G401.6 (cell line): ENCODE measurements at regions not wholly inside any gene's neighbourhood (a gene's known extent, or its start where the extent isn't known, plus 50 kb on each side); places are given as distances from the start of the nearest gene placed in this dataset.
"Not testable (repeated sequence)": the region's sequence is repeated elsewhere in the genome, so short reads cannot be mapped to it uniquely, and the experiment has no call there.

Experiments used
- FAIRE-seq: peaks from 2 replicates; lab custom pipeline; 2012; peaks lifted over from hg19 to GRCh38; lab: Jason Lieb, UNC

GRCh38 chr7:20466543-20467021 lies 135.9 kb downstream of the ITGB8 start:
- FAIRE-seq: no peak

GRCh38 chr7:20470082-20470481 lies 139.4 kb downstream of the ITGB8 start:
- peak; percentile 94 for FAIRE-seq

GRCh38 chr7:20470726-20471125 lies 140.0 kb downstream of the ITGB8 start:
- FAIRE-seq: no peak

GRCh38 chr7:20474249-20474648 lies 141.2 kb upstream of the ABCB5 start:
- FAIRE-seq: no peak

GRCh38 chr7:20475756-20476155 lies 139.7 kb upstream of the ABCB5 start:
- peak; percentile 6 for FAIRE-seq

GRCh38 chr7:20477067-20477466 lies 138.4 kb upstream of the ABCB5 start:
- FAIRE-seq: no peak

GRCh38 chr7:20479706-20480105 lies 135.8 kb upstream of the ABCB5 start:
- FAIRE-seq: peak; percentile 15

GRCh38 chr7:20482071-20482470 lies 133.4 kb upstream of the ABCB5 start:
- no peak for FAIRE-seq

- FAIRE-seq: no peak
Observed at GRCh38 chr7:20484356-20484755, 131.1 kb upstream of the ABCB5 start.

- no peak for FAIRE-seq
Observed at GRCh38 chr7:20488850-20489249, 126.6 kb upstream of the ABCB5 start.

- FAIRE-seq: no peak
Observed at GRCh38 chr7:20491284-20491683, 124.2 kb upstream of the ABCB5 start.

GRCh38 chr7:20494566-20494965 lies 120.9 kb upstream of the ABCB5 start:
- FAIRE-seq: no peak

GRCh38 chr7:20501473-20501872 lies 114.0 kb upstream of the ABCB5 start:
- FAIRE-seq: not testable (repeated sequence)

GRCh38 chr7:20503278-20503950 lies 112.1 kb upstream of the ABCB5 start:
- FAIRE-seq: no peak

GRCh38 chr7:20504060-20504459 lies 111.4 kb upstream of the ABCB5 start:
- no peak for FAIRE-seq

- FAIRE-seq: no peak
Observed at GRCh38 chr7:20506175-20506574, 109.3 kb upstream of the ABCB5 start.

GRCh38 chr7:20507157-20507556 lies 108.3 kb upstream of the ABCB5 start:
- FAIRE-seq: no peak

- no peak for FAIRE-seq
Observed at GRCh38 chr7:20508109-20508508, 107.4 kb upstream of the ABCB5 start.

GRCh38 chr7:20509892-20510572 lies 105.4 kb upstream of the ABCB5 start:
- FAIRE-seq: no peak

- FAIRE-seq: no peak
Observed at GRCh38 chr7:20510573-20510900, 104.9 kb upstream of the ABCB5 start.

GRCh38 chr7:20513341-20513740 lies 102.1 kb upstream of the ABCB5 start:
- no peak for FAIRE-seq

- peak; percentile 96 for FAIRE-seq
Observed at GRCh38 chr7:20513897-20514296, 101.6 kb upstream of the ABCB5 start.

- FAIRE-seq: no peak
Observed at GRCh38 chr7:20514364-20514763, 101.1 kb upstream of the ABCB5 start.

GRCh38 chr7:20519645-20520044 lies 95.8 kb upstream of the ABCB5 start:
- FAIRE-seq: no peak
